ENCODE measurements at regions not wholly inside any gene's neighbourhood (a gene's known extent, or its start where the extent isn't known, plus 50 kb on each side); places are given as distances from the start of the nearest gene placed in this dataset.

- H3K4me3 Mint-ChIP-seq, result no peak overlapping the region
- H3K27ac Mint-ChIP-seq, result no peak overlapping the region
- H3K4me1 Mint-ChIP-seq (ENCODE audit: low read depth), result peaks cover 33% of the 10 kb centered on the region
- peaks cover 18% of the 10 kb centered on the region for H3K9me3 Mint-ChIP-seq
- H3K27me3 Mint-ChIP-seq, result peaks cover 6% of the 10 kb centered on the region
- no peaks in the 10 kb centered on the region for H3K36me3 Mint-ChIP-seq (ENCODE audit: low read depth)
Measured at GRCh38 chr5:6826756-6827155, 113.5 kb downstream of the TENT4A start.

- H3K27me3 Mint-ChIP-seq, result peaks cover 4% of the 10 kb centered on the region
- H3K27ac Mint-ChIP-seq, result peak overlapping the region; percentile 87
- peak overlapping the region; percentile 78 for H3K4me3 Mint-ChIP-seq
- peaks cover 33% of the 10 kb centered on the region for H3K4me1 Mint-ChIP-seq (ENCODE audit: low read depth)
- H3K9me3 Mint-ChIP-seq, result peaks cover 13% of the 10 kb centered on the region
- H3K36me3 Mint-ChIP-seq (ENCODE audit: low read depth), result no peaks in the 10 kb centered on the region
Measured at GRCh38 chr5:6827526-6828219, 114.4 kb downstream of the TENT4A start.

DNA sequence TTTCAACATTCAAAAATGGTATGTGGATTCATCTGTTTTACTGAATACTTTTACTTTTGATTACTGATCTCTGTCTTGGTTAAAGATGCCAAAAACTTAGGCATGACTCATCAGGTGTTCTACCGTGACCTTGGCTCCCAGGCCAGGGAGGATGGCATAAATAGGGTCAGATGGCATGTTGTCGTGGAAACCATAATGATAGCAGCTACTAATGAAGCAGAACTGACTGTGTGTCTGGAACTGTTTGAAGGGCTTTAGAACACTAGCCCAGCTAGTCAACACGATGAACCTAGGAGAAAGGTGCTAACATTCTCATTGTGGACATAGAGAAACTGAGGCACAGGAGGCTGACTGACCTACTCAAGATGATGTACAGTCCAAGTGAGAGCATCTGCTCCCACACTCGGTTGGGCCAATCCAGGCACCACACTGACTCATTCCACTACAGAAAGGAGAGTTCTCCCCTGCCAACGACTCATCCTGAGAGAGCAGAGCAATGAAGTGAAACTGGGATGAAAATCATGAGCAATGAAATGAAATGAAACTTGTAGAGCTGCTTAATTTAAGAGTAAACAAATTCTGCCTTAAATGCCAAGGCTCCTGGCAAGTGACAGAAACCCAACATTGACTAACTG, 116.0 kb downstream of the TENT4A start:
- peaks cover 4% of the 10 kb centered on the region for H3K27me3 Mint-ChIP-seq
- peak overlapping the region; percentile 78 for H3K4me3 Mint-ChIP-seq
- H3K9me3 Mint-ChIP-seq, result peaks cover 8% of the 10 kb centered on the region
- H3K36me3 Mint-ChIP-seq (ENCODE audit: low read depth), result no peaks in the 10 kb centered on the region
- peak overlapping the region; percentile 80 for H3K27ac Mint-ChIP-seq
- H3K4me1 Mint-ChIP-seq (ENCODE audit: low read depth), result peaks cover 33% of the 10 kb centered on the region

DNA sequence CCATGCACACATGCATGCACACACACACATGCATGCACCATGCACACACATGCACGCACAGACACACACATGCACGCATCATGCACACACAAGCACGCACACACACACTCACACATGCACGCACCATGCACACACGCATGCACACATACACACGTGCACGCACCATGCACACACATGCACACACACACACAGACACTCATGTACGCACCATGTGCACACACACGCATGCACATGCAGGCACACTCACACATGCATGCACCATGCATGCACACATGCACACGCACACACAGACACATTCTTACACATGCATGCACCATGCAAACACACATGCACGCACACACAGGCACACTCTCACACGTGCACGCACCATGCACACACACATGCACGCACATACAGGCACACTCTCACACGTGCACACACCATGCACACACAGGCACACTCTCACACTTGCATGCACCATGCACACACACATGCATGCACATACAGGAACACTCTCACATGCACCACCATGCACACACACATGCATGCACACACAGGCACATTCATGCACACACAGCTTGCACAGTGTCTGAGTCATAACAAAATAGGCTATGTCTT, 117.5 kb downstream of the TENT4A start:
- Mint-ChIP-seq H3K27ac (peak overlapping the region; percentile 7), H3K36me3 (ENCODE audit: low read depth) (no peaks in the 10 kb centered on the region), H3K27me3 (no peaks in the 10 kb centered on the region), H3K9me3 (peaks cover 8% of the 10 kb centered on the region), H3K4me3 (no peak overlapping the region), H3K4me1 (ENCODE audit: low read depth) (peaks cover 33% of the 10 kb centered on the region)

DNA sequence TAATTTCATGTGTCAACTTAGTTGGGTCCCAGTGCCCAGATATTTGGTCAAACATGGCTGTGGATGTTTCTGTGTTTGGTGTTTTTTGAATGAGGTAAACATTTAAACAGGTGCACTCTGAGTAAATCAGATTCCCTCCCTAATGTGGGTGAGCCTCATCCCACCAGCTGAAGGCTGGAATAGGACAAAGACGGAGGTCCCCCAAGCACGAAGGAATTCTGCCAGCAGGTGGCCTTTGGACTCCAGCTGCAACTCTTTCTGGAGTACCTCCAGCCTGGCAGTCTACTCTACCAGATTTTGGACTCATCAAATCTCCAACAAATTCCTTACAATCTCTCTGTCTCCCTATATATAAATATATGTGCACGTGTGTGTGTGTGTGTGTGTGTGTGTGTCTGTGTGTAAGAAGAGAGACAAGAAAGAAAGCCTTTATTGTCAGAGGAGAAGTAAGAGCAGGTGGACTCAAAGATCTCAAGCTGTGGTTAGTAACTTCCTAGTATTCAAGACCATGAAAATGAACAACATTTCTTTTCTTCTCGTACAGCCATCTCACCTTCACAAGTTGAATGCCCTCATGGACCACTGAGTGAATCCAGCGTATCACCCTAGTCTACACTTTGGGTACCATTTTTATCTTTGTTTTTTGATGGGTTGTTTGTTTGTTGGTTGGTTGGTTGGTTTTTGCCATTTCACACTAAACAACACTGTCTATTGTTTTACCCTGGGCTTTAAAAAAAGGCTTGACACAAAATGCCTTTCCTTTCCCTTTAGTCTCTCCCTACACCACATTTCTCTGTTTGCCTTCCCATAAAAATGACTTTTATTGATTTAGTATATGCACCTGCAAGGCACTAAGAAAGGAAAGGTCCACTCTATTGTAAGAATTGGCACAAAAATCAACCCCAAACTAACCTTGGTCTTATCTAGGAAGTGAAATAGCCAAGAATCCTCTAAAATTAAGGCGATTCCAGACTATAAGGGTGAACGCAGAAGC, 118.7 kb downstream of the TENT4A start:
- Mint-ChIP-seq H3K27ac (no peak overlapping the region), H3K4me1 (ENCODE audit: low read depth) (peaks cover 33% of the 10 kb centered on the region), H3K27me3 (no peaks in the 10 kb centered on the region), H3K4me3 (no peak overlapping the region), H3K9me3 (peaks cover 8% of the 10 kb centered on the region), H3K36me3 (ENCODE audit: low read depth) (no peaks in the 10 kb centered on the region)

DNA sequence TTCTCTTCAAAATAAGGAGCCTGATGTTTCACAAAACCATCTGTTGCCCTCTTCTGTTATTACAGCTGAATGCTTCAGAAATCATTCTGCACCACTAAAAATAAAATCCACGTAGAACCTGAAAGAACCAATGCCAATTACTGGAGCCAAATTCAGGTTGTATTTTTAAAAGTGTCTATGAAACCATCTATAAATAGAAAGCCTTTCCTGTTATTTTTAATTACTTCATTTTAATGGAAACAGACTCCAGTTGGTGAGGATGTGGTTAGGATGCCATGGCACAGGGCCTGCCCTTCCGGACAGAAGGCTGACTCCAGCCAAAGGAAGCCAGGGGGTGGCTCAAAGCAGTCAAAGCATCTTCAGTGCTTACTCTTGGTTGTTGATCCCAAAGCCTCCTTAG, 119.8 kb downstream of the TENT4A start:
- no peak overlapping the region for H3K4me3 Mint-ChIP-seq
- H3K27me3 Mint-ChIP-seq, result no peaks in the 10 kb centered on the region
- peaks cover 29% of the 10 kb centered on the region for H3K4me1 Mint-ChIP-seq (ENCODE audit: low read depth)
- no peaks in the 10 kb centered on the region for H3K36me3 Mint-ChIP-seq (ENCODE audit: low read depth)
- H3K27ac Mint-ChIP-seq, result no peak overlapping the region
- peaks cover 8% of the 10 kb centered on the region for H3K9me3 Mint-ChIP-seq

DNA sequence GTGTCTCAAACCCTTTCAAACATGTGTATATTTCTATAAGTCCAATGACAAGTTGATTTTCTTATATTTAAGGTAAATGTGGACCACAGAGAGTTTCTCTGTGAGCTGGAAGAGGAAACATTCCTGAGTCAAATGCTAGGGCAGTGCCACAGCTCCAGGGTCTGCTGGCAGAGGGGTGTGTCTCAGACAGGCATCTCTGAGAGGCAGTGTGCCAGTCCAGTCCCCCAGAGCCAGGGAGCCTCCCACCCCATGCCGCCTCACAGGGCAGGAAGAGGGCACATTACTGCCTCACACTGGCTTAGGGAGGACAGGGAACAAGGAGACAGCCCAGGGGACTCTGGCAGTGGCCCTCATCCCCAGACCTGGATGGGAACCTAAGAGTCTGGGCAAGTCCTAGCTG, 120.2 kb downstream of the TENT4A start:
- H3K4me3 Mint-ChIP-seq, result no peak overlapping the region
- peaks cover 25% of the 10 kb centered on the region for H3K4me1 Mint-ChIP-seq (ENCODE audit: low read depth)
- no peaks in the 10 kb centered on the region for H3K36me3 Mint-ChIP-seq (ENCODE audit: low read depth)
- H3K27me3 Mint-ChIP-seq, result peaks cover under 1% of the 10 kb centered on the region
- H3K9me3 Mint-ChIP-seq, result peaks cover 8% of the 10 kb centered on the region
- H3K27ac Mint-ChIP-seq, result no peak overlapping the region

DNA sequence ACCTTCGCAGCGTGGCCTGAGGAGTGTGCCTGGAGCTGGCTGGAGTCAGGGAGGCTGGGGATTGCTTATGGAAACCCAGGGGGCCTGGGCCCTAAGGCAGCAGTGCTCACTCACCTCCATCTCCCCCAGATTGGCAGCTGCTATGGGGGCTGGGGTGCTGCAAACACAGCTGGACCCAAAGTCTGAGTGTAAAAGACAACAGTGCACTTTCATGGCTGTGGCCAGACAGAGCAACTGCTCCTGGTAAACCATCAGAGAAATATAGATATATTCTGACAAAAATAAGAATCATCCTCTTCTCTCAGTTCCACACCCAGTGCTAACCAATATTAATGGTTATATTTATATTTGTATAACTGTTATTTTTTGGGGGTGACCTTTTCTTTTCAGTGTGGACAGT, 123.9 kb downstream of the TENT4A start:
- peaks cover 6% of the 10 kb centered on the region for H3K4me1 Mint-ChIP-seq (ENCODE audit: low read depth)
- no peak overlapping the region for H3K4me3 Mint-ChIP-seq
- H3K27ac Mint-ChIP-seq, result no peak overlapping the region
- H3K9me3 Mint-ChIP-seq, result no peaks in the 10 kb centered on the region
- H3K27me3 Mint-ChIP-seq, result peaks cover 5% of the 10 kb centered on the region
- H3K36me3 Mint-ChIP-seq (ENCODE audit: low read depth), result no peaks in the 10 kb centered on the region

- H3K9me3 Mint-ChIP-seq, result no peaks in the 10 kb centered on the region
- H3K36me3 Mint-ChIP-seq (ENCODE audit: low read depth), result no peaks in the 10 kb centered on the region
- H3K4me1 Mint-ChIP-seq (ENCODE audit: low read depth), result peaks cover 6% of the 10 kb centered on the region
- peaks cover 5% of the 10 kb centered on the region for H3K27me3 Mint-ChIP-seq
- no peak overlapping the region for H3K4me3 Mint-ChIP-seq
- H3K27ac Mint-ChIP-seq, result no peak overlapping the region
Measured at GRCh38 chr5:6837519-6838110, 124.4 kb downstream of the TENT4A start.

- no peak overlapping the region for H3K4me3 Mint-ChIP-seq
- H3K36me3 Mint-ChIP-seq (ENCODE audit: low read depth), result no peaks in the 10 kb centered on the region
- H3K4me1 Mint-ChIP-seq (ENCODE audit: low read depth), result peaks cover 6% of the 10 kb centered on the region
- H3K9me3 Mint-ChIP-seq, result no peaks in the 10 kb centered on the region
- H3K27ac Mint-ChIP-seq, result no peak overlapping the region
- peaks cover 5% of the 10 kb centered on the region for H3K27me3 Mint-ChIP-seq
Measured at GRCh38 chr5:6838736-6839135, 125.5 kb downstream of the TENT4A start.

GRCh38 chr5:6840136-6840793, 127.0 kb downstream of the TENT4A start:
- Mint-ChIP-seq H3K27ac (no peak overlapping the region), H3K9me3 (no peaks in the 10 kb centered on the region), H3K4me3 (no peak overlapping the region), H3K4me1 (ENCODE audit: low read depth) (peaks cover 6% of the 10 kb centered on the region), H3K36me3 (ENCODE audit: low read depth) (no peaks in the 10 kb centered on the region), H3K27me3 (peaks cover 9% of the 10 kb centered on the region)

- Mint-ChIP-seq H3K27me3 (peaks cover 9% of the 10 kb centered on the region), H3K4me1 (ENCODE audit: low read depth) (no peaks in the 10 kb centered on the region), H3K4me3 (no peak overlapping the region), H3K9me3 (no peaks in the 10 kb centered on the region), H3K36me3 (ENCODE audit: low read depth) (no peaks in the 10 kb centered on the region), H3K27ac (no peak overlapping the region)
Measured at GRCh38 chr5:6843335-6843734, 130.1 kb downstream of the TENT4A start.

DNA sequence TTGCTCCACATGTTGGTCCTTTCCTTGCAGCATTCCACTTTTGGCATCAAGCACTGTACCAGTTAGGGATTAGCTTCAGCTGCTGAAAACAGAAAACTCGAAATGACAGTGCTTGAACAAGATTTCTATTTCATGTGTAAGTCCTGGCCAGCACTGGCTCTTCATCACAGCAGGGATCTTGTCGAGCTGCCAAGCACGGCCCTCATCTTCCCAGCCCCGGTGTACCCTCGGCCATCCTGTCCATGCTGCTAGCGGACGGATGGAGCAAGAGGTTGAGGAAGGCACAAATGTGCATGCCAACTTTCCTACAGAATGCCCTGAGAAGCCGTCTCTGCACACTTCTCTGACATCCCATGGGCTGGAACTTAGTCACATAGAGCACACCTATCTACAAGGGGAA, 130.6 kb downstream of the TENT4A start:
- no peaks in the 10 kb centered on the region for H3K36me3 Mint-ChIP-seq (ENCODE audit: low read depth)
- H3K9me3 Mint-ChIP-seq, result no peaks in the 10 kb centered on the region
- no peak overlapping the region for H3K4me3 Mint-ChIP-seq
- H3K27me3 Mint-ChIP-seq, result peaks cover 4% of the 10 kb centered on the region
- H3K27ac Mint-ChIP-seq, result no peak overlapping the region
- H3K4me1 Mint-ChIP-seq (ENCODE audit: low read depth), result no peaks in the 10 kb centered on the region

GRCh38 chr5:6845856-6846255, 132.6 kb downstream of the TENT4A start:
- Mint-ChIP-seq H3K4me1 (ENCODE audit: low read depth) (no peaks in the 10 kb centered on the region), H3K36me3 (ENCODE audit: low read depth) (no peaks in the 10 kb centered on the region), H3K27ac (no peak overlapping the region), H3K27me3 (peaks cover 4% of the 10 kb centered on the region), H3K9me3 (no peaks in the 10 kb centered on the region), H3K4me3 (no peak overlapping the region)

Measured in stimulated activated naive CD8-positive, alpha-beta T cell treated with anti-CD3 and anti-CD28 coated beads, Interleukin-15, Interleukin-2, amounts not matched to agents 100 ng/mL and 50 ng/mL, for 24 hours (primary cell).